ENCODE measurements at regions not wholly inside any gene's neighbourhood (a gene's known extent, or its start where the extent isn't known, plus 50 kb on each side); places are given as distances from the start of the nearest gene placed in this dataset.

- TF ChIP-seq, protein P1, sequence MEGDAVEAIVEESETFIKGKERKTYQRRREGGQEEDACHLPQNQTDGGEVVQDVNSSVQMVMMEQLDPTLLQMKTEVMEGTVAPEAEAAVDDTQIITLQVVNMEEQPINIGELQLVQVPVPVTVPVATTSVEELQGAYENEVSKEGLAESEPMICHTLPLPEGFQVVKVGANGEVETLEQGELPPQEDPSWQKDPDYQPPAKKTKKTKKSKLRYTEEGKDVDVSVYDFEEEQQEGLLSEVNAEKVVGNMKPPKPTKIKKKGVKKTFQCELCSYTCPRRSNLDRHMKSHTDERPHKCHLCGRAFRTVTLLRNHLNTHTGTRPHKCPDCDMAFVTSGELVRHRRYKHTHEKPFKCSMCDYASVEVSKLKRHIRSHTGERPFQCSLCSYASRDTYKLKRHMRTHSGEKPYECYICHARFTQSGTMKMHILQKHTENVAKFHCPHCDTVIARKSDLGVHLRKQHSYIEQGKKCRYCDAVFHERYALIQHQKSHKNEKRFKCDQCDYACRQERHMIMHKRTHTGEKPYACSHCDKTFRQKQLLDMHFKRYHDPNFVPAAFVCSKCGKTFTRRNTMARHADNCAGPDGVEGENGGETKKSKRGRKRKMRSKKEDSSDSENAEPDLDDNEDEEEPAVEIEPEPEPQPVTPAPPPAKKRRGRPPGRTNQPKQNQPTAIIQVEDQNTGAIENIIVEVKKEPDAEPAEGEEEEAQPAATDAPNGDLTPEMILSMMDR (conservative IDR thresholded peaks at IDR 0.05 in 1 of 2, IDR thresholded peaks at IDR 0.05 in 1 of 2; ENCODE audit: low read depth in 1 of 2, low read length in 2 of 2) = no peak
- TF ChIP-seq EZH2 (IDR thresholded peaks at IDR 0.05; ENCODE audit: low read length, missing control alignments) = no peak
These were observed 286.6 kb downstream of the UBE3D start for GRCh38 chr6:82779041-82779440.

All from fibroblast of lung (primary cell).